ENCODE measurements at regions not wholly inside any gene's neighbourhood (a gene's known extent, or its start where the extent isn't known, plus 50 kb on each side); places are given as distances from the start of the nearest gene placed in this dataset.

- no peak for DNase-seq
- no peaks in the 10 kb centered on the region for H3K4me1 ChIP-seq (replicated peaks in 1 of 2)
- no peaks in the 10 kb centered on the region for H3K27me3 ChIP-seq
- no peak overlapping the region for H3K27ac ChIP-seq
- WGBS, 4 donors = 37 to 58% (median 55%) methylated on average over 3 of the region's 3 CpGs
- no peak overlapping the region for H3K4me3 ChIP-seq
- no peaks in the 10 kb centered on the region for H3K9me3 ChIP-seq (replicated peaks in 1 of 3)
- intact Hi-C loops (cut with DNase I) = no loop called here
- TF ChIP-seq, protein P1, sequence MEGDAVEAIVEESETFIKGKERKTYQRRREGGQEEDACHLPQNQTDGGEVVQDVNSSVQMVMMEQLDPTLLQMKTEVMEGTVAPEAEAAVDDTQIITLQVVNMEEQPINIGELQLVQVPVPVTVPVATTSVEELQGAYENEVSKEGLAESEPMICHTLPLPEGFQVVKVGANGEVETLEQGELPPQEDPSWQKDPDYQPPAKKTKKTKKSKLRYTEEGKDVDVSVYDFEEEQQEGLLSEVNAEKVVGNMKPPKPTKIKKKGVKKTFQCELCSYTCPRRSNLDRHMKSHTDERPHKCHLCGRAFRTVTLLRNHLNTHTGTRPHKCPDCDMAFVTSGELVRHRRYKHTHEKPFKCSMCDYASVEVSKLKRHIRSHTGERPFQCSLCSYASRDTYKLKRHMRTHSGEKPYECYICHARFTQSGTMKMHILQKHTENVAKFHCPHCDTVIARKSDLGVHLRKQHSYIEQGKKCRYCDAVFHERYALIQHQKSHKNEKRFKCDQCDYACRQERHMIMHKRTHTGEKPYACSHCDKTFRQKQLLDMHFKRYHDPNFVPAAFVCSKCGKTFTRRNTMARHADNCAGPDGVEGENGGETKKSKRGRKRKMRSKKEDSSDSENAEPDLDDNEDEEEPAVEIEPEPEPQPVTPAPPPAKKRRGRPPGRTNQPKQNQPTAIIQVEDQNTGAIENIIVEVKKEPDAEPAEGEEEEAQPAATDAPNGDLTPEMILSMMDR (IDR thresholded peaks at IDR 0.05) = no peak
- no peak for TF ChIP-seq POLR2A (IDR thresholded peaks at IDR 0.05)
- H3K36me3 ChIP-seq (replicated peaks in 1 of 2) = no peaks in the 10 kb centered on the region
Observed at GRCh38 chr3:178406206-178406605, 130.0 kb upstream of the KCNMB2 start.

DNA sequence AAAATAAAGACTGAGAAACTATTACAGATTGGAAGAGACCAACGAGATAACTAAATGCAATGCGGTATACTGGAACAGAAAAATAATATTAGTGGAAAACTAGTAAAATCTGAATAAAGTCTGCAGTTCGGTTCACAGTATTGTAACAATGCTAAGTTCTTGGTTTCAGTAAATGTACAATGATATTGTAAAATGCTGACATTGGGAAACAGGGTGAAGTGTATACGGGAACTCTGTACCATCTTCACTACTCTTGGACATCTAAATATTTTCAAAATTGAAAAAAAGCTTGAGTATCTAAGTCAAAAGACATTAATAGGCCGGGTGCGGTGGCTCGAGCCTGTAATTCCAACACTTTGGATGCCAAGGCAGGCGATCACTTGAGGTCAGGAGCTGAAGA lies 120.9 kb upstream of the KCNMB2 start:
- H3K36me3 ChIP-seq (replicated peaks in 1 of 2) = no peaks in the 10 kb centered on the region

GRCh38 chr3:178417736-178418135 lies 118.5 kb upstream of the KCNMB2 start:
- H3K27me3 ChIP-seq = no peaks in the 10 kb centered on the region
- H3K9me3 ChIP-seq (replicated peaks in 1 of 3) = no peaks in the 10 kb centered on the region
- 83 to 94% (median 86%) methylated on average over 4 of the region's 4 CpGs for WGBS, 4 donors
- no peak overlapping the region for H3K4me3 ChIP-seq
- no peak for DNase-seq
- H3K27ac ChIP-seq = no peak overlapping the region
- no peaks in the 10 kb centered on the region for H3K4me1 ChIP-seq (replicated peaks in 1 of 2)
- H3K36me3 ChIP-seq (replicated peaks in 1 of 2) = no peaks in the 10 kb centered on the region
- TF ChIP-seq POLR2A (IDR thresholded peaks at IDR 0.05) = no peak
- intact Hi-C loops (cut with DNase I) = no loop called here

More for the DNA sequence above, 120.9 kb upstream of the KCNMB2 start:
- intact Hi-C loops (cut with DNase I) = no loop called here
- TF ChIP-seq POLR2A (IDR thresholded peaks at IDR 0.05) = no peak
- TF ChIP-seq, protein P1 (IDR thresholded peaks at IDR 0.05) = no peak
- no peak for DNase-seq
- 82 to 88% (median 87%) methylated on average over 8 of the region's 8 CpGs for WGBS, 4 donors
- no peaks in the 10 kb centered on the region for H3K9me3 ChIP-seq (replicated peaks in 1 of 3)
- H3K4me3 ChIP-seq = no peak overlapping the region
- H3K27ac ChIP-seq = no peak overlapping the region
- no peaks in the 10 kb centered on the region for H3K4me1 ChIP-seq (replicated peaks in 1 of 2)
- H3K27me3 ChIP-seq = no peaks in the 10 kb centered on the region

GRCh38 chr3:178419071-178419470 lies 117.2 kb upstream of the KCNMB2 start:
- WGBS, 4 donors = 55 to 61% (median 59%) methylated on average over 4 of the region's 4 CpGs
- no peak for DNase-seq
- no peaks in the 10 kb centered on the region for H3K4me1 ChIP-seq (replicated peaks in 1 of 2)
- H3K4me3 ChIP-seq = no peak overlapping the region
- H3K27me3 ChIP-seq = no peaks in the 10 kb centered on the region
- no peaks in the 10 kb centered on the region for H3K36me3 ChIP-seq (replicated peaks in 1 of 2)
- intact Hi-C loops (cut with DNase I) = no loop called here
- TF ChIP-seq, protein P1 (IDR thresholded peaks at IDR 0.05) = no peak
- TF ChIP-seq POLR2A (IDR thresholded peaks at IDR 0.05) = no peak
- H3K9me3 ChIP-seq (replicated peaks in 1 of 3) = no peaks in the 10 kb centered on the region
- no peak overlapping the region for H3K27ac ChIP-seq

DNA sequence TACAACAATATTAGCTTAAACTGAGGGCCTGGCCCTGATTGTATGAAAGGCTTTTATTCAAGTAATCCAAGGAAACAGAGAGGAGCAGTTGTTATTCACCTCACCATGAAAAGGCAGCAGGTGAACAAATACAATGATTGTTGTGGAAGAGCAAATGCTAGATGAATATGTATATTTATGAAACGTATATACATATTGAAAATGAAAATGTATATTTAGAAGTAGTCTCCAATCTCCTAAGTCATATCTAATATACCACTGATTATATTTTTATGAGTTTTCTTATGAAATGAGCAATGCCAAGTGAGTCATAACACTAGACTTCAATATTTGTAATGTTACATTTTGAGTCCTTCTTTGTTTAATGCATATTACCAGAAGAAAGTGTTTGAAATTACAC lies 116.2 kb upstream of the KCNMB2 start:
- intact Hi-C loops (cut with DNase I) = no loop called here
- H3K4me1 ChIP-seq (replicated peaks in 1 of 2) = no peaks in the 10 kb centered on the region
- TF ChIP-seq, protein P1 (IDR thresholded peaks at IDR 0.05) = no peak
- no peak for TF ChIP-seq POLR2A (IDR thresholded peaks at IDR 0.05)

More for the DNA sequence above, 116.2 kb upstream of the KCNMB2 start:
- H3K27ac ChIP-seq = no peak overlapping the region
- WGBS, 4 donors = 65 to 78% (median 68%) methylated on average over 1 of the region's 1 CpG
- no peaks in the 10 kb centered on the region for H3K36me3 ChIP-seq (replicated peaks in 1 of 2)
- no peak for DNase-seq
- H3K27me3 ChIP-seq = no peaks in the 10 kb centered on the region
- H3K4me3 ChIP-seq = no peak overlapping the region
- H3K9me3 ChIP-seq (replicated peaks in 1 of 3) = no peaks in the 10 kb centered on the region

Measured in adrenal gland (tissue), 9 donors.